GM12878 (cell line): ENCODE measurements at regions not wholly inside any gene's neighbourhood (a gene's known extent, or its start where the extent isn't known, plus 50 kb on each side); places are given as distances from the start of the nearest gene placed in this dataset.

ENCODE experiments used
- ATAC-seq: fragments of 200-7000 bp; cut with Tn5 transposase; 3 replicates; pipeline ENCODE4 v1.9.1; 2020; ENCODE audit warnings: mild to moderate bottlenecking, moderate library complexity
- BruUV-seq: library from RNA; stranded (reverse); fragments of 400-500 nt; replicated peaks from 2 replicates; lab custom pipeline; 2021; lab: Mats Ljungman, UMichigan
- CTCF ChIA-PET: fragments of 300-600 bp; sonication (Branson Sonifier 250); formaldehyde crosslinking; extraction: SDS; loops from one replicate; lab custom pipeline; 2021; ENCODE audit warnings: inconsistent platforms; lab: Yijun Ruan, JAX
- POLR2A ChIA-PET: fragments of 350-600 bp; formaldehyde crosslinking; extraction: SDS; loops from one replicate; lab custom pipeline; 2021; ENCODE audit warnings: inconsistent platforms; lab: Charles Lee
- RAD21 ChIA-PET: fragments of 300-600 bp; sonication (Branson Sonifier 250); formaldehyde crosslinking; loops from one replicate; lab custom pipeline; 2023; ENCODE audit warnings: antibody characterized with exemption; ENCODE audit not compliant: unreplicated experiment; lab: Charles Lee
- SMC1A ChIA-PET: fragments of 300-600 bp; sonication (Branson Sonifier 250); formaldehyde crosslinking; loops from one replicate; lab custom pipeline; 2023; ENCODE audit not compliant: unreplicated experiment, uncharacterized antibody; lab: Charles Lee
- DNase-seq: peaks from one replicate; pipeline ENCODE4 v3.0.0-alpha.2; 2011; ENCODE audit warnings: low read depth, low spot score
- FAIRE-seq: peaks from 3 replicates; lab custom pipeline; 2011; peaks lifted over from hg19 to GRCh38; lab: Jason Lieb, UNC
- H2AFZ ChIP-seq: 2 replicates; pipeline ENCODE4 v1.6.0; 2011; ENCODE audit warnings: low read depth, low read length, control low read depth; ENCODE audit not compliant: control insufficient read depth
- H3K27ac ChIP-seq: 2 replicates; pipeline ENCODE4 v1.5.1; 2011; ENCODE audit warnings: control low read depth; ENCODE audit not compliant: control insufficient read depth, insufficient read depth
- H3K27me3 ChIP-seq, 2 experiments: replicated peaks in 1 of 2; 2 replicates each; pipeline versions ENCODE4 v1.6.0 to v1.6.1; 2011; ENCODE audit warnings: low read length in 1 of 2; ENCODE audit not compliant: control insufficient read depth in 2 of 2, insufficient read depth in 2 of 2
- H3K36me3 ChIP-seq, 2 experiments: 2 replicates each; pipeline ENCODE4 v1.5.1; 2011; ENCODE audit warnings: low read length in 1 of 2; ENCODE audit not compliant: control insufficient read depth in 2 of 2, insufficient read depth in 2 of 2
- H3K4me1 ChIP-seq: 2 replicates; pipeline ENCODE4 v1.6.1; 2011; ENCODE audit warnings: mild to moderate bottlenecking, low read length, moderate library complexity, mixed read lengths; ENCODE audit not compliant: control insufficient read depth, insufficient read depth
- H3K4me2 ChIP-seq: 2 replicates; pipeline ENCODE4 v1.6.0; 2011; ENCODE audit warnings: control low read depth; ENCODE audit not compliant: control insufficient read depth, insufficient read depth
- H3K4me3 ChIP-seq: fragments of 200-600 bp; sonication (generic); 2 replicates; pipeline ENCODE4 v1.5.1; 2016
- H3K79me2 ChIP-seq: 2 replicates; pipeline ENCODE4 v1.6.0; 2011; ENCODE audit warnings: low read length; ENCODE audit not compliant: control insufficient read depth, insufficient read depth
- H3K9ac ChIP-seq: 2 replicates; pipeline ENCODE4 v1.8.0; 2011; ENCODE audit warnings: low read length, control low read depth, mixed read lengths; ENCODE audit not compliant: control insufficient read depth, insufficient read depth
- H3K9me3 ChIP-seq: replicated peaks from 3 replicates; pipeline ENCODE4 v1.5.1; 2011; ENCODE audit warnings: mild to moderate bottlenecking, low read length; ENCODE audit not compliant: control insufficient read depth, insufficient read depth
- H4K20me1 ChIP-seq: 2 replicates; pipeline ENCODE4 v1.6.0; 2011; ENCODE audit not compliant: control insufficient read depth, insufficient read depth
- CTCF ChIP-seq, 3 experiments: IDR thresholded peaks in 2 of 3; conservative IDR thresholded peaks in 1 of 3; 2 replicates each; pipeline ENCODE4 v1.5.1; 2011; ENCODE audit warnings: low read depth in 3 of 3, low read length in 3 of 3, mild to moderate bottlenecking in 3 of 3, control low read depth in 2 of 3, moderate library complexity in 2 of 3, inconsistent platforms in 1 of 3, mixed read lengths in 1 of 3; ENCODE audit not compliant: control insufficient read depth in 2 of 3, insufficient read depth in 1 of 3; ENCODE audit errors: extremely low read depth in 1 of 3
- LARP7 ChIP-seq: fragments of 450-650 bp; IDR thresholded peaks from 2 replicates; pipeline ENCODE4 v1.6.1; 2017; ENCODE audit warnings: mild to moderate bottlenecking
- RAD21 ChIP-seq: IDR thresholded peaks from 2 replicates; pipeline ENCODE4 v1.6.1; 2011; ENCODE audit warnings: mild to moderate bottlenecking, low read depth, low read length, moderate library complexity; ENCODE audit not compliant: insufficient read depth
- WGBS: methylation state at CpG from one replicate; pipeline ENCODE4 v1.1.6; 2016; ENCODE audit warnings: low lambda C conversion rate; ENCODE audit not compliant: insufficient replicate concordance, insufficient coverage; ENCODE audit errors: missing lambda C conversion rate; 5-methylcytosine and 5-hydroxymethylcytosine counted together
- in situ Hi-C: fragments of 300-500 bp; cut with MboI; formaldehyde crosslinking; loops from 9 replicates; pipeline ENCODE4 v1.14.3; 2018; ENCODE audit warnings: mixed read lengths
- intact Hi-C: fragments of 100-400 bp; cut with micrococcal nuclease; formaldehyde crosslinking; loops from one replicate; pipeline ENCODE4 v1.14.2; 2022; ENCODE audit not compliant: unreplicated experiment

GRCh38 chr4:100935090-100935489 lies 412.2 kb downstream of the PPP3CA start:
- CTCF ChIA-PET: interaction anchor here (1.2 kb wide), 1 partner anchor 11 kb away, joined by 3 read pairs; no protein-coding TSS in a partner anchor
- no peak for DNase-seq

More at GRCh38 chr4:100935090-100935489, 412.2 kb downstream of the PPP3CA start:
- intact Hi-C loops (no loop called here), in situ Hi-C loops (no loop called here)
- ATAC-seq (peak; percentile 64), FAIRE-seq (no peak)
- no TSS peak for BruUV-seq
- WGBS: 0% methylated on average over 1 of the region's 1 CpG
- SMC1A ChIA-PET: interaction anchor here (0.6 to 1.5 kb wide), 3 partner anchors 106 to 209 kb away, joined by 3 to 5 read pairs (median 4); no protein-coding TSS in a partner anchor
- no peak overlapping the region for H2AFZ ChIP-seq
- no peaks in the 10 kb centered on the region; a peak in 1 of 4 replicates for H3K27me3 ChIP-seq
- no peak overlapping the region for H3K27ac ChIP-seq
- POLR2A ChIA-PET: no interaction called here
- no peaks in the 10 kb centered on the region for H3K36me3 ChIP-seq
- no peak overlapping the region for H3K9ac ChIP-seq
- RAD21 ChIA-PET: no interaction called here
- H3K9me3 ChIP-seq: no peaks in the 10 kb centered on the region
- H3K4me3 ChIP-seq: no peak overlapping the region
- H4K20me1 ChIP-seq: no peaks in the 10 kb centered on the region
- no peak overlapping the region for H3K4me2 ChIP-seq
- TF ChIP-seq RAD21: peak; percentile 31
- TF ChIP-seq CTCF (IDR thresholded peaks at IDR 0.05 in 2 of 3, conservative IDR thresholded peaks at IDR 0.05 in 1 of 3; ENCODE audit: control insufficient read depth in 2 of 3, extremely low read depth in 1 of 3, insufficient read depth in 1 of 3, low read depth in 3 of 3, low read length in 3 of 3): peak; percentile 21 to 22 (median 21); a peak in 3 of 6 replicates
- TF ChIP-seq LARP7: no peak
- H3K4me1 ChIP-seq: no peaks in the 10 kb centered on the region
- H3K79me2 ChIP-seq: no peaks in the 10 kb centered on the region
